Mesendoderm (in vitro differentiated cells): ENCODE measurements at regions not wholly inside any gene's neighbourhood (a gene's known extent, or its start where the extent isn't known, plus 50 kb on each side); places are given as distances from the start of the nearest gene placed in this dataset.
A peak's percentile ranks its signal among the peaks of the same experiment; 100 is the strongest.

ENCODE experiments used
- DNase-seq: peaks from one replicate; pipeline ENCODE4 v3.0.0; 2013
- H2AK5ac ChIP-seq: 2 replicates; pipeline ENCODE4 v1.6.1; 2013; ENCODE audit warnings: low read length, inconsistent platforms
- H2BK120ac ChIP-seq: 2 replicates; pipeline ENCODE4 v1.6.1; 2013; ENCODE audit warnings: low read depth, mild to moderate bottlenecking, low read length, moderate library complexity, mixed read lengths
- H2BK15ac ChIP-seq: replicated peaks from 2 replicates; pipeline ENCODE4 v1.6.1; 2013; ENCODE audit warnings: low read depth, mild to moderate bottlenecking, moderate library complexity
- H2BK5ac ChIP-seq: 2 replicates; pipeline ENCODE4 v1.6.1; 2013; ENCODE audit warnings: low read length, inconsistent platforms
- H3K18ac ChIP-seq: 2 replicates; pipeline ENCODE4 v1.6.1; 2013; ENCODE audit warnings: mild to moderate bottlenecking, low read length, mixed read lengths
- H3K23ac ChIP-seq: one replicate; pipeline ENCODE4 v1.6.1; 2013; ENCODE audit warnings: low read length
- H3K27ac ChIP-seq: 2 replicates; pipeline ENCODE4 v1.5.1; 2013; ENCODE audit warnings: low read depth, mild to moderate bottlenecking, inconsistent platforms, low read length, moderate library complexity
- H3K27me3 ChIP-seq: 2 replicates; pipeline ENCODE4 v1.6.1; 2013; ENCODE audit warnings: low read length, control low read depth, mild to moderate bottlenecking, inconsistent platforms; ENCODE audit not compliant: insufficient read depth, poor library complexity
- H3K36me3 ChIP-seq: 2 replicates; pipeline ENCODE4 v1.6.1; 2013; ENCODE audit warnings: low read length, inconsistent platforms; ENCODE audit not compliant: control insufficient read depth, insufficient read depth
- H3K4ac ChIP-seq: one replicate; pipeline ENCODE4 v1.6.1; 2013; ENCODE audit warnings: low read depth, mild to moderate bottlenecking, low read length, moderate library complexity
- H3K4me1 ChIP-seq: 2 replicates; pipeline ENCODE4 v1.6.1; 2013; ENCODE audit warnings: low read depth, low read length, inconsistent platforms; ENCODE audit not compliant: control insufficient read depth
- H3K4me2 ChIP-seq: 2 replicates; pipeline ENCODE4 v1.6.1; 2013; ENCODE audit warnings: low read length
- H3K4me3 ChIP-seq: 2 replicates; pipeline ENCODE4 v1.5.1; 2013; ENCODE audit warnings: mild to moderate bottlenecking, low read length
- H3K56ac ChIP-seq: one replicate; pipeline ENCODE4 v1.6.1; 2013; ENCODE audit warnings: low read length
- H3K79me1 ChIP-seq: 2 replicates; pipeline ENCODE4 v1.6.1; 2013; ENCODE audit warnings: low read length, inconsistent platforms
- H3K79me2 ChIP-seq: 2 replicates; pipeline ENCODE4 v1.6.1; 2013; ENCODE audit warnings: mild to moderate bottlenecking, low read length; ENCODE audit not compliant: control insufficient read depth, insufficient read depth
- H3K9ac ChIP-seq: 2 replicates; pipeline ENCODE4 v1.6.1; 2013; ENCODE audit warnings: low read length, inconsistent platforms
- H4K5ac ChIP-seq: one replicate; pipeline ENCODE4 v1.6.1; 2013; ENCODE audit warnings: low read length
- H4K8ac ChIP-seq: one replicate; pipeline ENCODE4 v1.6.1; 2013; ENCODE audit warnings: low read depth, mild to moderate bottlenecking, control low read depth, low read length, moderate library complexity
- WGBS: extraction: QIAGEN DNeasy Blood & Tissue Kit; methylation state at CpG from one replicate; pipeline ENCODE4 v1.1.7; 2013; ENCODE audit warnings: low lambda C conversion rate, missing lambda C conversion rate; ENCODE audit not compliant: insufficient coverage; ENCODE audit errors: extremely low coverage; 5-methylcytosine and 5-hydroxymethylcytosine counted together

DNA sequence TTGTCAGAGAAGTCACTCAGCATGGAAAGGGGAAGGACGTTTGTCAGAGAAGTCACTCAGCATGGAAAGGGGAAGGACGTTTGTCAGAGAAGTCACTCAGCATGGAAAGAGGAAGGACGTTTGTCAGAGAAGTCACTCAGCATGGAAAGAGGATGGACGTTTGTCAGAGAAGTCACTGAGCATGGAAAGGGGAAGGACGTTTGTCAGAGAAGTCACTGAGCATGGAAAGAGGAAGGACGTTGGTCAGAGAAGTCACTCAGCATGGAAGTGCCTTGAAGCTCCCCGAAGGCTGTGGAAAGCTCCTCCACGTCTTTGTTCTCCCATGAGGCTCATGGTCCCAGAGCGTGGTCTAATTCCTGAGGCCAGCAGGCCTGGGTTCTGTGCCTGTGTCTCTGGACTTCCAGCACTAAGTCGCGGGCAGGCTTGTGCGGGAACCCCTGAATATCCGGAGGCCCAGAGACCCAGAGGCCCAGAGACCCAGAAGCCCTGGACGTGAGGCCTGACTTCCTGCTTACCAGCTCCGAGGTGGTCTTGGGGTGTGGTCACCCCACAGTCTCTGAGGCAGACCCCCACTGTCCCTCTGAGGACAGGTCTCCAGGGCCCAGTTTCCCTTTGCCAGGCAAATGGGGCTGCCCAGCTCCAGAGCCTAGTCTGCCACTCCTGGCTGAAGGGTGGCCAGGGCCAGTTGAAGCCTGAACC, 70.4 kb upstream of the TWIST2 start:
- no peak overlapping the region for H2BK120ac ChIP-seq
- H3K9ac ChIP-seq = no peak overlapping the region
- no peak overlapping the region for H3K27ac ChIP-seq
- no peak overlapping the region for H3K23ac ChIP-seq
- no peaks in the 10 kb centered on the region for H3K79me1 ChIP-seq
- no peak overlapping the region for H3K4me2 ChIP-seq
- no peaks in the 10 kb centered on the region for H3K36me3 ChIP-seq
- no peaks in the 10 kb centered on the region for H3K27me3 ChIP-seq
- H3K4me3 ChIP-seq = no peak overlapping the region
- no peak overlapping the region for H3K18ac ChIP-seq
- H2BK5ac ChIP-seq = no peak overlapping the region
- WGBS = no CpG with 5 or more reads among the region's 15 CpGs
- no peak overlapping the region for H2BK15ac ChIP-seq
- no peaks in the 10 kb centered on the region for H3K4me1 ChIP-seq
- H3K79me2 ChIP-seq = no peaks in the 10 kb centered on the region
- H4K5ac ChIP-seq = no peak overlapping the region
- no peak overlapping the region for H4K8ac ChIP-seq
- H3K4ac ChIP-seq = no peak overlapping the region
- no peak for DNase-seq
- H2AK5ac ChIP-seq = no peak overlapping the region
- H3K56ac ChIP-seq = no peak overlapping the region

DNA sequence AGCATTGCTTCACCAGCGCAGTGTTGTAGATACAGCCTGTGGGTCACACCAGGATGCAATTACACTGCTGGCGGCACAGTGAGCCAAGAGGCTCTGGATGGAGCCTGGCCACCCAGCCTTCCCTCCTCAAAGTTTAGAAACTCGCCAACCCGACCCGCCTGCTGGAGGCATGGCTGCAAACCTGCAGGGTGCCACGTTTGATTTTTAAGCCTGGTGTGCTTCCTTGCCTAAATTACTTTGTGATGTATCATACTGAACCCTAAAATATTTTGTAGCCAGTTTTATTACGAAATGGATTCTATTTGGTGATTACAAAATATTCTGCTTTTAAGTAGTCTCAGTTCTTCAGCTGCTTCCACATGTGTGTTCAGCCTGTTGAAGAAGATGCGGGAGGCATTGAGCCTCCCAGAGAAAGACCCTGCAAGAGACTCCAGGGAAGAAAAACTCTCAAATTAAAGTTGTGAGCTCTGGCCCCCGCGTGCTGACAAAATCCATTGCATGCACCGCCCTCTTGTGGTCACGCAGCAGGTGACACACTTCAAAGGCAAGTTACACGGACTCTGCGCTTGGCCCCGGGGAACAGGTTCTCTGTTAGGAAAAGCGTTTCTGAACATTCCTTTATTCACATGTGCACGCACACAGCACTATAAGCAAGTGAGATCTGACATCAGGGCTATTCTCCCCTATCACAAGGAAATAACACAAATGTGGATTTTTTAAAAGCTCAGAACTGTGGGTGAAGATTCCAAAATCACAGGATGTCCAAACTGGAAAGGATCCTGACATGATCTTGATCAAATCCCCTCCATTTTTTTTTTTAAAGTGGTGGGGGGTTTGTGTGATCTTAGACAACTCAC, 63.0 kb upstream of the TWIST2 start:
- Histone ChIP-seq H2BK5ac (no peak overlapping the region), H2BK120ac (no peak overlapping the region), H3K18ac (no peak overlapping the region), H2AK5ac (no peak overlapping the region), H2BK15ac (no peak overlapping the region), H3K27me3 (no peaks in the 10 kb centered on the region), H3K79me1 (no peaks in the 10 kb centered on the region), H3K56ac (no peak overlapping the region), H3K36me3 (no peaks in the 10 kb centered on the region), H3K4me3 (no peak overlapping the region), H3K79me2 (no peaks in the 10 kb centered on the region), H3K27ac (no peak overlapping the region), H3K23ac (no peak overlapping the region), H3K4me1 (no peaks in the 10 kb centered on the region), H3K9ac (no peak overlapping the region), H4K8ac (no peak overlapping the region), H3K4me2 (no peak overlapping the region), H4K5ac (no peak overlapping the region), H3K4ac (no peak overlapping the region)
- no CpG with 5 or more reads among the region's 17 CpGs for WGBS
- DNase-seq = peak; percentile 59

DNA sequence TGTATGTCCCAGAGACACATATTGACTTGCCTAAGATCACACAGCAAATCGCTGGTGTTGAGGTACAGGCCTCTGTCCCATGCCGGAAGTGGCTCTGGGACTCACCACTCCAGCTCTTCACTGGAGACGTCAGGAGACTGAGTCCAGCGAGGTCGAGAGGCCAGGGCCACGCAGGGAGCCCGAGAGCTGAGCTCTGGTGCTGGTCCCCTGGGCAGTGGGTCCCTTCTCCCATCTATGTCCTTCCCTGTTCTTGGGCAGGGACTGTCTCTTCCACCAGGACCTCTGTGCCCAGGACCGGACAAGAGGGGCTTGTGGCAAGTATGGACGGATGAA, 62.4 kb upstream of the TWIST2 start:
- H3K27me3 ChIP-seq = no peaks in the 10 kb centered on the region
- no peak for DNase-seq
- no peak overlapping the region for H4K8ac ChIP-seq
- H2AK5ac ChIP-seq = no peak overlapping the region
- H3K18ac ChIP-seq = no peak overlapping the region
- H3K9ac ChIP-seq = no peak overlapping the region
- H2BK5ac ChIP-seq = no peak overlapping the region
- no peaks in the 10 kb centered on the region for H3K79me1 ChIP-seq
- no CpG with 5 or more reads among the region's 9 CpGs for WGBS
- H4K5ac ChIP-seq = no peak overlapping the region
- no peak overlapping the region for H3K56ac ChIP-seq
- H3K27ac ChIP-seq = no peak overlapping the region
- no peaks in the 10 kb centered on the region for H3K4me1 ChIP-seq
- H3K23ac ChIP-seq = no peak overlapping the region
- H3K4me2 ChIP-seq = no peak overlapping the region
- no peak overlapping the region for H2BK120ac ChIP-seq
- no peak overlapping the region for H3K4me3 ChIP-seq
- H3K36me3 ChIP-seq = no peaks in the 10 kb centered on the region
- H3K4ac ChIP-seq = no peak overlapping the region
- no peak overlapping the region for H2BK15ac ChIP-seq
- H3K79me2 ChIP-seq = no peaks in the 10 kb centered on the region

DNA sequence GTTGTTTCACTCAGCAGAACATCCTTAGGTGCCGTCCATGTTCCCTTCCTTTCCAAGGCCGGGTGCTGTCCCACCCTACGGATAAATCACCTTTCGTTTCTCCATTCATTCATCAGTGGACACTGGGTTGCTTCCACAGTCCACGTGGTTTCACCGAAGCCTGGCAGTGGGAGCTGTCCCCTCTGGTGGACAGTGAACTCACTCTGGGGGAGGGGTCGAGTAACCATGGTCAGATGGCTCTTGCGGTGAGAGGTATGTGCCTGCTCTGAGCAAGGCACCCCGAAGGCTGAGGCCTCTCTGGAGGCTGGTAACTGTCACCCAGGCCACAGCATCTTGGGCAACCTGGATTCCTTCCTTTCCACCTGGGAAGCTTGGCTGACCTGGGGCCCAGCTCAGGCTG, 61.5 kb upstream of the TWIST2 start:
- H4K8ac ChIP-seq = no peak overlapping the region

DNA sequence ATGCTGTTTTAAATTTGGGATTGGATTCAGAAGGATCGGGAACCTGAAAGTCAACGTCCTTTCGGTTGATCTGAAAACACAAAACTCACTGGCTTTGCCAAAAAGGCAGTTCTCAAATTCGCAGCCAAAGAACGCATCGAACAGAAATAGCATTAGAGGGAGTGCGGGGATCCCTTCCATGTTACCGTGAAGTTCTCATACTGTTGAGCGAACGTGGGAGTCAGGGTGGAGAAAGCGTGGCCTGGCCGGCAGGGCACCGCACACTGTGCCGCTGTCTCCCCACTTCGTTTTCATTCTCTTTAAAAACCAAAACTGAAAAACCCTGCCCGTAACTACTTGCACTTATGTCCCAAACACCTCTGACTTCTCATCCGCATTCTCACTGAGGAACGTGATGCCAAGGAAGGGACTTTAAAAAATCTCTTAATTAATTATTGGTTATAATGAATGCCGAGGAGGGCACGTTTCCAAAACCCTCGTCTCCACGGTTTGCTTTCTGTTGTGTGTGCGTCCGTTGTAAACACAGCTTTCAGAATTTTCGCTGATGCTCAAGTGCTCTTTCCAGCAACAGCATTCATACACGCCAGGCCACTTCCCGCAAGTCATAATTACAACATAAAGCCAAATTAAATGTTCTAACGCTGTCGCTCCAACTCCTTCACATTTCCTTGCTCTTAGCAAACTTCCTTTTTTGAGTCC, 60.9 kb upstream of the TWIST2 start:
- Histone ChIP-seq H3K23ac (no peak overlapping the region), H3K36me3 (no peaks in the 10 kb centered on the region), H3K79me1 (no peaks in the 10 kb centered on the region), H3K27ac (no peak overlapping the region), H2BK120ac (no peak overlapping the region), H4K5ac (no peak overlapping the region), H3K56ac (no peak overlapping the region), H2AK5ac (no peak overlapping the region), H2BK5ac (no peak overlapping the region), H3K9ac (no peak overlapping the region), H3K4ac (no peak overlapping the region), H2BK15ac (no peak overlapping the region), H3K18ac (no peak overlapping the region), H3K4me3 (no peak overlapping the region), H3K79me2 (no peaks in the 10 kb centered on the region), H3K4me2 (no peak overlapping the region), H3K4me1 (no peaks in the 10 kb centered on the region), H4K8ac (no peak overlapping the region), H3K27me3 (no peaks in the 10 kb centered on the region)
- no CpG with 5 or more reads among the region's 29 CpGs for WGBS
- no peak for DNase-seq

More for the DNA sequence above, 61.5 kb upstream of the TWIST2 start:
- Histone ChIP-seq H2BK5ac (no peak overlapping the region), H3K9ac (no peak overlapping the region), H2BK15ac (no peak overlapping the region), H4K5ac (no peak overlapping the region), H3K4me2 (no peak overlapping the region), H3K79me2 (no peaks in the 10 kb centered on the region), H3K36me3 (no peaks in the 10 kb centered on the region), H3K4me3 (no peak overlapping the region), H2AK5ac (no peak overlapping the region), H3K4me1 (no peaks in the 10 kb centered on the region), H3K18ac (no peak overlapping the region), H3K27me3 (no peaks in the 10 kb centered on the region), H3K79me1 (no peaks in the 10 kb centered on the region), H3K23ac (no peak overlapping the region), H3K27ac (no peak overlapping the region), H2BK120ac (no peak overlapping the region), H3K56ac (no peak overlapping the region), H3K4ac (no peak overlapping the region)
- WGBS = no CpG with 5 or more reads among the region's 9 CpGs
- no peak for DNase-seq
